ENCODE measurements at regions not wholly inside any gene's neighbourhood (a gene's known extent, or its start where the extent isn't known, plus 50 kb on each side); places are given as distances from the start of the nearest gene placed in this dataset.

DNA sequence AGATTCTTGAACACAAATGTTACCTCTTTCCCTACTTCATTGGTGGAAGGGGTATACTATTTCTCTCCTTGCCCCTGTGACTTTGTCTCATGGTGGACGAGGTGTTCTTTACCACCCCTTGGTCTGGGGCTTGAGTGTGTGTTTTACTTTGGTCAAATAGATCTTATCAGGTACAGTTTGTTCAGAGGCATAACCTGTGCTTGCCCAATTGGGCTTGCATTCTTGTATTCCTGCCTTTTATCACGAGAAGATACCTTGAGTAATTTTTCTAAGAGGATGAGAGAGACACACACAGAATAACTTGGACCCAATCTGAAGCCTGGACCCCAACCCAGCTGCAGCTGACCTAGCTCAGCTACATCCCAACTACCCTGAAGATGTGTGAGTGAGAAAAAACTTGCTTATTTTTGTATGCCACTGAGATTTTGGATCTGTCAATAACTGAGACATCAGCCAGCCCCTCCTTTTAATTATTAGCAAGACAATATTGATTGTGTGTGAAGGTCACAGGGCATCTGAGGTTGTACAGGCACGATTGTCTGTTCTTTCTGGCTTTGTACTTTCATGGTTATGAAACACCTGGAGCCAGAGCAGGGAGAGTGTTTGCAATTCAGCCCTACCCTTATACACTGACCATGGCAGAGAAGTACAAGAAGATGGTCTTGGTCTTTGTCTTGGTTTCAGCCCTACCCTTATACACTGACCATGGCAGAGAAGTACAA is 204.7 kb upstream of the SLC35B3 start:
- Histone ChIP-seq H3K27me3 (ENCODE audit: control insufficient read depth in 1 of 2, insufficient read depth in 2 of 2, low read length in 1 of 2) (no peaks in the 10 kb centered on the region), H3K9me3 (ENCODE audit: control insufficient read depth, low read length) (no peaks in the 10 kb centered on the region), H3K4me1 (ENCODE audit: control insufficient read depth in 1 of 2, insufficient read depth in 2 of 2, low read length in 2 of 2) (no peaks in the 10 kb centered on the region), H3K36me3 (ENCODE audit: control insufficient read depth in 1 of 2, insufficient read depth in 2 of 2, low read length in 1 of 2) (no peaks in the 10 kb centered on the region), H3K4me3 (ENCODE audit: low read length in 2 of 2) (no peak overlapping the region), H3K27ac (ENCODE audit: low read depth in 1 of 2, low read length in 2 of 2) (no peak overlapping the region)
- intact Hi-C loops (cut with DNase I): no loop called here
- no peak for ATAC-seq (ENCODE audit: low FRiP score)
- WGBS, 2 donors: 60 to 71% methylated on average over 3 of the region's 3 CpGs
- no peak for DNase-seq

DNA sequence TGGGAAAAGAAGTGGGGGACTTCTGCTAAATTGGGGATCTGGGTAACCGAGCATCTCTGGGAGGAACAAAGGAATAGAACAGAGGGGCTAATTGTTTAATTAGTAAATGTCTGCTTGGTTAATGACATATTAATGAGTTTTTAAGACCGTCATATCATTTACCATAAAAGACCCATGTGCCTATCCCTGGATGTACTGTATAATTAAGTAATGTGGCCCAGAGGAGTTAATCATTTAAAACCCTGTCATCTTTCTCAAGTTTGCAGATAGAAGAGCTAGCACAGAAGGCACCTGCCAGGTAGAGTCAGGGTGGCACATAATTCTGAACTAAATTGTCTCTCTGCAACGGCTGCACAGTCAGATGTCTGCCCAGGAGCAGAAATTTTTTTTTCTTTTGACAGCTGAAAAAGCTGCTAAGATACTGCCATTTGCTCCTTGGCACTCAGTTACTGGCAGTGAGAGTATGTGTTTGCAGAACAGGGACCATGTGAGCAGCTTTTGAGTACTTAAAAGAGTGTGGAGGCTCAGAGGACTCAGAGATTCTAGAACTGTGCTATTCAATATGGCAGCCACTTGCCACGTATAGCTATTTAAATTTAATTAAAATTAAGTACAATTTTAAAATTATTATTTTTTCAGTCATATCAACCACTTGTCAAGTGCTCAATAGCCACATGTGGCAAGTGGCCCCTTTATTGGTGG is 202.7 kb upstream of the SLC35B3 start:
- no peak overlapping the region for H3K27ac ChIP-seq (ENCODE audit: low read depth in 1 of 2, low read length in 2 of 2)
- H3K9me3 ChIP-seq (ENCODE audit: control insufficient read depth, low read length): peaks cover 2% of the 10 kb centered on the region
- ATAC-seq (ENCODE audit: low FRiP score) (no peak), DNase-seq (no peak)
- H3K4me1 ChIP-seq (ENCODE audit: control insufficient read depth in 1 of 2, insufficient read depth in 2 of 2, low read length in 2 of 2): no peaks in the 10 kb centered on the region
- intact Hi-C loops (cut with DNase I): no loop called here
- WGBS, 2 donors: 79 to 80% methylated on average over 4 of the region's 4 CpGs
- H3K36me3 ChIP-seq (ENCODE audit: control insufficient read depth in 1 of 2, insufficient read depth in 2 of 2, low read length in 1 of 2): no peaks in the 10 kb centered on the region
- H3K27me3 ChIP-seq (ENCODE audit: control insufficient read depth in 1 of 2, insufficient read depth in 2 of 2, low read length in 1 of 2): no peaks in the 10 kb centered on the region
- H3K4me3 ChIP-seq (ENCODE audit: low read length in 2 of 2): no peak overlapping the region

DNA sequence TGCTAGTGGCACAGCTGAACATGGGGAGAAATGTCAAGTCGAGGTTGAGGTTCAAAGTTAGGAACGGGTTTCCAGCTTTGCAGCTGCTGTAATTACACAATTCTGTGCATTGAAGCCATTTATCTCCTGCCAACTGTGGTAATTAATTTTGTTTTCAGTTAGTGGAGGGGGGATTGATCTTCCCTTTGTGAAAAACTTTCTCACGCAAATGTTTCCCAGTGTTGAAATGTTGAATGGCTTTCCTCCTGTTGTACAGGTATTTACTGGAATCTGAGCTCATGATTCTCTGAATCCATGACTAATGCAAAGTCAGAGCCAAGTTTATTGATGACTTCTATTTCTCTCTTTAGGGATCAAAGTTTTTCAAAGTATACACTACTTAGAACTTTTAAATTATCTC is 198.4 kb upstream of the SLC35B3 start:
- Histone ChIP-seq H3K4me1 (ENCODE audit: control insufficient read depth in 1 of 2, insufficient read depth in 2 of 2, low read length in 2 of 2) (no peaks in the 10 kb centered on the region), H3K27me3 (ENCODE audit: control insufficient read depth in 1 of 2, insufficient read depth in 2 of 2, low read length in 1 of 2) (no peaks in the 10 kb centered on the region), H3K27ac (ENCODE audit: low read depth in 1 of 2, low read length in 2 of 2) (no peak overlapping the region), H3K36me3 (ENCODE audit: control insufficient read depth in 1 of 2, insufficient read depth in 2 of 2, low read length in 1 of 2) (no peaks in the 10 kb centered on the region), H3K9me3 (ENCODE audit: control insufficient read depth, low read length) (peaks cover 2% of the 10 kb centered on the region), H3K4me3 (ENCODE audit: low read length in 2 of 2) (no peak overlapping the region)
- ATAC-seq (ENCODE audit: low FRiP score): no peak
- DNase-seq: no peak
- intact Hi-C loops (cut with DNase I): no loop called here
- 38 to 49% methylated on average over 3 of the region's 3 CpGs for WGBS, 2 donors

DNA sequence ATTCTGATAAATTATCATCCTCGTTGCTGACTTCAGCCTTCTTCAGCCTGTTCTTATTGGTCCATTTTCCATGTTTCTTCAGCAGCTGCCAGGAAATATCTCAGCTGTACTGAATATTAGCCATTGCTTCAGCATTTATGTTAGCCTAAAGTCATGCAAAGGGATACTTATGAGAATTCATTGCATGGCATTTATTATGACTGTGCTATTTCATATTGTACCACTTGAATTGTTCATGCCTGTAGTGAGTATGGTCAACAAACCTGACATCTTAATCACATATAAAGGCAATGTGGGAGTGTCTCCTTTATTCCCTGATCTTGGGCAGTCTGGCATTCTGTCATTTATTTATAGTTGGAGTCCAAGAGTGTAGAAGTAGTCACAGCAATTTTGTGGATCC is 193.4 kb upstream of the SLC35B3 start:
- no peak for ATAC-seq (ENCODE audit: low FRiP score)
- no peaks in the 10 kb centered on the region for H3K4me1 ChIP-seq (ENCODE audit: control insufficient read depth in 1 of 2, insufficient read depth in 2 of 2, low read length in 2 of 2)
- no peaks in the 10 kb centered on the region for H3K36me3 ChIP-seq (ENCODE audit: control insufficient read depth in 1 of 2, insufficient read depth in 2 of 2, low read length in 1 of 2)
- H3K27me3 ChIP-seq (ENCODE audit: control insufficient read depth in 1 of 2, insufficient read depth in 2 of 2, low read length in 1 of 2): no peaks in the 10 kb centered on the region
- H3K27ac ChIP-seq (ENCODE audit: low read depth in 1 of 2, low read length in 2 of 2): no peak overlapping the region
- intact Hi-C loops (cut with DNase I): no loop called here
- H3K9me3 ChIP-seq (ENCODE audit: control insufficient read depth, low read length): no peaks in the 10 kb centered on the region
- no peak overlapping the region for H3K4me3 ChIP-seq (ENCODE audit: low read length in 2 of 2)
- no peak for DNase-seq
- 50 to 53% methylated on average over 1 of the region's 1 CpG for WGBS, 2 donors

DNA sequence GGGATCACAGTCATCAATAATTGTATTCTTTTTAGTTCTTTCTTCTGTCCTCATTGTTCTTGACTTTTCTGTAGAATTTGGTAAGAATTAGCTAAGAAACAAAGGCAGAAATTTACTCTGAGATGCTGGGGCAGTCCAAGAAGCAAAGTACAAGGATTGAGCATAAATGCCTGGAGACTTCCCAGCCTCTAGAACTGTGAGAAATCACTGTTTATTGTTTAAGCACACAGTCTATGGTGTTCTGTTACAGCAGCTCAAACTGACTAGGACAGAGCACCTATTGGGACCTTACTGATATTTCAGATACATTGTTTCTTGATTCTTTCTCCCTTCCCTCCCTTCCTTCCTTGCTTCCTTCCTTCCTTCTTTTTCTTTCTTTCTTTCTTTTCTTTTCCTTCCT is 192.7 kb upstream of the SLC35B3 start:
- no peak for ATAC-seq (ENCODE audit: low FRiP score)

DNA sequence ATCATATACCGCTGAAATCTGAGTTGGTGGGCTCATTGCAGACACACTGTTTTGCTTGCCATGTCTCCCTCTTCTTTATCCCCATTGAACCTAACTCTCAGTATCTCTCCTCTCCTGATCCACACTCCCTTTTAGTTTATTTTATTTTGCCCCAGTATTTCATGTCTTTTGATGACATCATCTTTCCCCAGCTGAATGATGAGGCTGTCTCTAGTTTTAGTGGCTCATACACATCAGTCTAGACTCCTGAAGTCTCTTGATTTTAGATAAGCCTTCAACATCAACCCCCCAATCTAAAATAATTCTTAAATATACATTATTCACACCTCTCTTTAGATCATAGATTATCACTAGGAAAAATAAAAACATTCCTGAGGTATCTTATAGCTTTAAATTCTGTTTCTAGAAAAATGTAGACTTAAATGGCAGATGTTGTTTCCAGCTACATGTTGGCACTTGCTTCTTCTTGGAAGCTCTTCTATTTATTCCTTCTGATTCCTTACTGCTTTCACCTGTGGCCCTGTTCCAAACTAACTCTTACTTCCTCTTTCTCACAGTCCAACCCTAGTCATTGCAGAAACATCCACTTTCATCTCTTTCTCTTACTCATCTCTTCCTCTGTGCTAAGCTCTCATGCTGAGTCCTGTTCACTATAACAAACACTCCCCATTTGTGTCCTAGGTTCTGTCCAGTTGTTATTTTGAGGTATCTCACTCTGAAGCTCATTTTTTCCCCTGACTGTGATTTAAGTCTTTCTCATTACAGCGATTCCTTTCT is 191.9 kb upstream of the SLC35B3 start:
- DNase-seq (no peak), ATAC-seq (ENCODE audit: low FRiP score) (no peak)
- Histone ChIP-seq H3K36me3 (ENCODE audit: control insufficient read depth in 1 of 2, insufficient read depth in 2 of 2, low read length in 1 of 2) (no peaks in the 10 kb centered on the region), H3K27me3 (ENCODE audit: control insufficient read depth in 1 of 2, insufficient read depth in 2 of 2, low read length in 1 of 2) (no peaks in the 10 kb centered on the region), H3K9me3 (ENCODE audit: control insufficient read depth, low read length) (no peaks in the 10 kb centered on the region), H3K27ac (ENCODE audit: low read depth in 1 of 2, low read length in 2 of 2) (no peak overlapping the region), H3K4me3 (ENCODE audit: low read length in 2 of 2) (no peak overlapping the region), H3K4me1 (ENCODE audit: control insufficient read depth in 1 of 2, insufficient read depth in 2 of 2, low read length in 2 of 2) (no peaks in the 10 kb centered on the region)
- 84% methylated on average over 2 of the region's 2 CpGs for WGBS, 2 donors
- intact Hi-C loops (cut with DNase I): no loop called here

More for the DNA sequence above, 192.7 kb upstream of the SLC35B3 start:
- no peaks in the 10 kb centered on the region for H3K9me3 ChIP-seq (ENCODE audit: control insufficient read depth, low read length)
- H3K27me3 ChIP-seq (ENCODE audit: control insufficient read depth in 1 of 2, insufficient read depth in 2 of 2, low read length in 1 of 2): no peaks in the 10 kb centered on the region
- H3K4me1 ChIP-seq (ENCODE audit: control insufficient read depth in 1 of 2, insufficient read depth in 2 of 2, low read length in 2 of 2): no peaks in the 10 kb centered on the region
- H3K27ac ChIP-seq (ENCODE audit: low read depth in 1 of 2, low read length in 2 of 2): no peak overlapping the region
- H3K4me3 ChIP-seq (ENCODE audit: low read length in 2 of 2): no peak overlapping the region
- no peak for DNase-seq
- no peaks in the 10 kb centered on the region for H3K36me3 ChIP-seq (ENCODE audit: control insufficient read depth in 1 of 2, insufficient read depth in 2 of 2, low read length in 1 of 2)
- intact Hi-C loops (cut with DNase I): no loop called here

DNA sequence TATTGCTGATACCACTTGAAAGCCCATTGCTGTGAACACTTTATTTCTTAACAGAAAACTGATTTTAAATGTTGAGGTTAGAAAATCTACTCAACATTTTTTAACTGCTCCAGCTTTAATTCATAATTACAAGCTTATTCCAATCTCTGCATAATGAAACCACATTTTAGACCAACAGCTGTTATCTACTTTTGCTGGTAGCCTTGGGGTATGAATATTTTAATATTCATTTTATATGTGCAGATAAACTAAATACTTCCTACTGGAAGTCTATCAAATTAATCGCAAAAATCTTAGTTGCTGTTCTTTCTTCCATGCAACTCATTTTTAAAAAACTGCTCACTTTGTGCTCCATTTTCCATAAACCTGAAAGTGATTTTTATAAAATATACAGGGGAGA is 189.3 kb upstream of the SLC35B3 start:
- DNase-seq (no peak), ATAC-seq (ENCODE audit: low FRiP score) (no peak)
- Histone ChIP-seq H3K4me1 (ENCODE audit: control insufficient read depth in 1 of 2, insufficient read depth in 2 of 2, low read length in 2 of 2) (no peaks in the 10 kb centered on the region), H3K36me3 (ENCODE audit: control insufficient read depth in 1 of 2, insufficient read depth in 2 of 2, low read length in 1 of 2) (no peaks in the 10 kb centered on the region), H3K4me3 (ENCODE audit: low read length in 2 of 2) (no peak overlapping the region), H3K27me3 (ENCODE audit: control insufficient read depth in 1 of 2, insufficient read depth in 2 of 2, low read length in 1 of 2) (no peaks in the 10 kb centered on the region), H3K27ac (ENCODE audit: low read depth in 1 of 2, low read length in 2 of 2) (no peak overlapping the region), H3K9me3 (ENCODE audit: control insufficient read depth, low read length) (no peaks in the 10 kb centered on the region)
- intact Hi-C loops (cut with DNase I): no loop called here
- WGBS, 2 donors: 91 to 98% methylated on average over 1 of the region's 1 CpG

DNA sequence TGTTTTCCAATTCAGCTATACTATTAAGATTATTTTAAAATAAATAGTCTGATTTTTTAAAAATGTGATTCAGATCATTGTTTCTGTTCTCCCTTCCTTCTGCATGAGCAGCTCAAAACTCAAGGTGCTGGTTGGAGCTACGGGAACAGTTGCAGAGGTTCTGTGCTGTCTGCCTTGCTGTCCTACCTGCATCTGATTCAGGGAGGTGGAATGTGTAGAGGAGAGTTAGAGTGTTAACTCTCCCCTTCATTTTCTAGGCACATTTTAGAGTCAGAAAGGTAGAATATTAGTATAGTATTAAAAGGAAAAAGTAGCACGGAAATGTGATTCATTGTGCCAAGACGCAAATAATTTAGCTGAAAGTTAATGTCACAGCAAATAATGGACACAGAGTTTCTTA is 188.1 kb upstream of the SLC35B3 start:
- Histone ChIP-seq H3K36me3 (ENCODE audit: control insufficient read depth in 1 of 2, insufficient read depth in 2 of 2, low read length in 1 of 2) (no peaks in the 10 kb centered on the region), H3K27ac (ENCODE audit: low read depth in 1 of 2, low read length in 2 of 2) (no peak overlapping the region), H3K4me3 (ENCODE audit: low read length in 2 of 2) (no peak overlapping the region), H3K27me3 (ENCODE audit: control insufficient read depth in 1 of 2, insufficient read depth in 2 of 2, low read length in 1 of 2) (no peaks in the 10 kb centered on the region), H3K9me3 (ENCODE audit: control insufficient read depth, low read length) (no peaks in the 10 kb centered on the region), H3K4me1 (ENCODE audit: control insufficient read depth in 1 of 2, insufficient read depth in 2 of 2, low read length in 2 of 2) (no peaks in the 10 kb centered on the region)
- WGBS, 2 donors: 82 to 92% methylated on average over 3 of the region's 3 CpGs
- intact Hi-C loops (cut with DNase I): no loop called here
- DNase-seq (no peak), ATAC-seq (ENCODE audit: low FRiP score) (no peak)

DNA sequence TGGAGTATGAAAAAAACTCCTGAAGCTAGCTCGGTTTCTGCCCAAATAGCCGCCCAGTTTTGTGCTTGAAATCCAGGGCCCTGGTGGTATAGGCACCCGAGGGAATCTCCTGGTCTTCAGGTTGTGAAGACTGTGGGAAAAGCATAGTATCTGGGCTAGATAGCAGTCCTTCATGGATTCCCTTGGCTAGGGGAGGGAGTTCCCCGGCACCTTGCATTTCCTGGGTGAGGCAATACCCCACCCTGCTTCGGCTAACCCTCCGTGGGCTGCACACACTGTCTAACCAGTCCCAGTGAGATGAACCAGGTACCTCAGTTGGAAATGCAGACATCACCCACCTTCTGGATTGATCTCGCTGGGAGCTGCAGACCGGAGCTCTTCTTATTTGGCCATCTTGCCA is 184.5 kb upstream of the SLC35B3 start:
- intact Hi-C loops (cut with DNase I): no loop called here
- WGBS, 2 donors: 89 to 90% methylated on average over 8 of the region's 8 CpGs
- no peak for ATAC-seq (ENCODE audit: low FRiP score)

More for the DNA sequence above, 184.5 kb upstream of the SLC35B3 start:
- no peak overlapping the region for H3K27ac ChIP-seq (ENCODE audit: low read depth in 1 of 2, low read length in 2 of 2)
- no peaks in the 10 kb centered on the region for H3K27me3 ChIP-seq (ENCODE audit: control insufficient read depth in 1 of 2, insufficient read depth in 2 of 2, low read length in 1 of 2)
- H3K36me3 ChIP-seq (ENCODE audit: control insufficient read depth in 1 of 2, insufficient read depth in 2 of 2, low read length in 1 of 2): no peaks in the 10 kb centered on the region
- no peaks in the 10 kb centered on the region for H3K4me1 ChIP-seq (ENCODE audit: control insufficient read depth in 1 of 2, insufficient read depth in 2 of 2, low read length in 2 of 2)
- H3K4me3 ChIP-seq (ENCODE audit: low read length in 2 of 2): no peak overlapping the region
- no peaks in the 10 kb centered on the region for H3K9me3 ChIP-seq (ENCODE audit: control insufficient read depth, low read length)
- no peak for DNase-seq
